ES-I3 (cell line): ENCODE measurements at regions not wholly inside any gene's neighbourhood (a gene's known extent, or its start where the extent isn't known, plus 50 kb on each side); places are given as distances from the start of the nearest gene placed in this dataset.
"Not testable (repeated sequence)": the region's sequence is repeated elsewhere in the genome, so short reads cannot be mapped to it uniquely, and the experiment has no call there.

Source experiments
- H3K36me3 ChIP-seq: 2 replicates; pipeline ENCODE4 v1.6.1; 2013; ENCODE audit warnings: mild to moderate bottlenecking, low read length, control low read depth, moderate library complexity; ENCODE audit not compliant: insufficient read depth
- H3K4me1 ChIP-seq: 2 replicates; pipeline ENCODE4 v1.6.1; 2013; ENCODE audit warnings: mild to moderate bottlenecking, control low read depth, low read length; ENCODE audit not compliant: insufficient read depth
- H3K9ac ChIP-seq: 2 replicates; pipeline ENCODE4 v1.6.1; 2013; ENCODE audit warnings: low read depth, mild to moderate bottlenecking, low read length, moderate library complexity
- H3K9me3 ChIP-seq: 2 replicates; pipeline ENCODE4 v1.6.1; 2013; ENCODE audit warnings: mild to moderate bottlenecking, low read length, moderate library complexity; ENCODE audit not compliant: control insufficient read depth, insufficient read depth

DNA sequence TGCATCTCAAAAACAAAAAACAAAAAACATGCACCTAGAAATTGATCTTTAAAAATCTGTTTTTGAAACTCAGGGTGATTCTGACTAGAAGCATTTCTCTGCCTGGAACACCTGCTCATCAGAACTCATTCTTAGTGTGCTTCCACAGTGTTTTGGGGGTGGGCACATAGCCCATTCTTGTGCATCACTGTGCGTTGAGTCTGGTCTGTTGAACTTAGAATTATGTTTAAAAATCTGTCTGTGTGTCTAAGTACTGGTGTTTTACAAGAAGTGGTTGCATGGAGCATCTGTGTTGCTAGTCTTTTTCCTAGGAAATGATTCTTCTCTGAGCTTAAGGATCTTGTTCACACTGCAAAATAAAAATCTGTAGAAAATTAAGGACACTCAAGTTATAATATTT is 264.5 kb downstream of the SOX4 start:
- H3K9ac ChIP-seq: no peak overlapping the region

GRCh38 chr6:21859193-21859735 is 265.7 kb downstream of the SOX4 start:
- Histone ChIP-seq H3K9ac (no peak overlapping the region), H3K4me1 (peaks cover 4% of the 10 kb centered on the region; the same call in 1 of the 2 replicates), H3K36me3 (peaks cover 7% of the 10 kb centered on the region), H3K9me3 (no peaks in the 10 kb centered on the region)

More for the DNA sequence above, 264.5 kb downstream of the SOX4 start:
- H3K36me3 ChIP-seq: peaks cover 7% of the 10 kb centered on the region
- H3K4me1 ChIP-seq: peaks cover 4% of the 10 kb centered on the region; the same call in 1 of the 2 replicates
- no peaks in the 10 kb centered on the region for H3K9me3 ChIP-seq

DNA sequence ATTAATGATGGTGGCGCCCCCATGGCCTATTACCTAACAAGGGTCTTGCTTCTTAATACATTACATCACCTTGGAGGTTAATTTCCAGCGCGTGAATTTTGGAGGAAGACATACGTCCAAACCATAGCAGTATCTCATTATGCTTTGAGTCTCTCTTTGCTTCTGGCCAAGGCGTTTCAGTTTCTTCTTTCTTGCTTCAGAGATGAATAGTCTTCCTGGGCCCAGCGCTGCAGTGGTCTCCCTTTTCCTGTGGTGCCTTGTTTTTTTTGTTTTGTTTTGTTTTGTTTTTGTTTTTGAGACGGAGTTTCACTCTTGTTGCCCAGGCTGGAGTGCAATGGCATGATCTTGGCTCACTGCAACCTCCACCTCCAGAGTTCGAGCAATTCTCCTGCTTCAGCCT is 268.4 kb downstream of the SOX4 start:
- Histone ChIP-seq H3K9ac (no peak overlapping the region), H3K9me3 (no peaks in the 10 kb centered on the region), H3K36me3 (no peaks in the 10 kb centered on the region), H3K4me1 (no peaks in the 10 kb centered on the region)

DNA sequence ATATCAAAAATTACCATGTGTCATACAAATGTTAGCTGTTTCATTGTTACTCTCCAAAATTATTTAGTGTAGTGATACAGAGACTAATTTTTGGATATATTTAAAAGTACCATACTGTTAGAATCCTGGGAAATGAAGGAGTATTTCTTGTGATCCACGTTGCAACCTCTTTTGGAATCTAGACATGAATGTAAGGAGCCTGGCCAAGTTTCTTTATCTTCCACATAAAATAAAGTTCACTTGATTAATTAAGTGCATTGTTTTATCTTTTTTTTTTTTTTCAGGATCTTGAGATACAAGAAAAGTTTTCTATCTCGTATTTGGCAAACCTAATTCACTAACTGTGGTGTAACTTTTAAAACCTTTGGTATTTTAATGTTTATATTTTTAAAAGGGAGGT is 270.7 kb downstream of the SOX4 start:
- H3K4me1 ChIP-seq: no peaks in the 10 kb centered on the region
- H3K9ac ChIP-seq: no peak overlapping the region
- H3K36me3 ChIP-seq: no peaks in the 10 kb centered on the region
- H3K9me3 ChIP-seq: no peaks in the 10 kb centered on the region

- no peaks in the 10 kb centered on the region for H3K9me3 ChIP-seq
- no peak overlapping the region for H3K9ac ChIP-seq
- H3K4me1 ChIP-seq: peaks cover 5% of the 10 kb centered on the region; the same call in 1 of the 2 replicates
- no peaks in the 10 kb centered on the region for H3K36me3 ChIP-seq
These were observed 274.7 kb downstream of the SOX4 start for GRCh38 chr6:21868226-21868625.

DNA sequence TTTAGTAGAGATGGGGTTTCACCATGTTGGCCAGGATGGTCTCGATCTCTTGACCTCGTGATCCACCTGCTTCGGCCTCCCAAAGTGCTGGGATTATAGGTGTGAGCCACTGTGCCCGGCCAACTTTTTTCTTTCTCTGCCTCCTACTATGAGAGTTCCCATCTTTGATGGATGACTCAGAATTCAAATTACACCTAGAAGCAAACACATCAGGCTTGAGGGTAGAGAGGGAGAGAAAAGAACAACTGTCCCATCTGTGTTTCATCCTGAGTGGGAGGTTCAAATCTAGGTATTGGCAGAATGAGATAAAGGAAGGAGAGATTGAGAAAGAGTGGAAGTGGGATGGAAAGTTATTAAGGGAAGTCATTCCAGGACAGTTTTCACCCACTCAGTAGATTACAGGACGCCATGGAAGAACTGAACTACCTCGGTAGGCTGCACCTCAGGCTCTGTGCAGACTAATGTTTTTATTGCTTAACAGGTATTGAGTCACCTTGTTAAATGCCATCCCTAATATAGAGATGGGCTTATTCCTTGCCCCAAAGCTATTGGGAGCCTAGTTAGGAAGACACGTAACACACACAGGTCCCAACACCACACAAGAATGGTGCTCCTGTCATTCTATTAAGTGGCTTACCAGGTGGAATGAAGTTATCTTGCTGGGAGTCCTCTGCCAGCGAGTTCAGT is 275.7 kb downstream of the SOX4 start:
- H3K4me1 ChIP-seq: peaks cover 5% of the 10 kb centered on the region; the same call in 1 of the 2 replicates
- H3K36me3 ChIP-seq: no peaks in the 10 kb centered on the region
- H3K9ac ChIP-seq: no peak overlapping the region
- H3K9me3 ChIP-seq: no peaks in the 10 kb centered on the region

- Histone ChIP-seq H3K9ac (no peak overlapping the region), H3K4me1 (peaks cover 5% of the 10 kb centered on the region; the same call in 1 of the 2 replicates), H3K9me3 (no peaks in the 10 kb centered on the region), H3K36me3 (peaks cover 4% of the 10 kb centered on the region)
These were observed 276.7 kb downstream of the SOX4 start for GRCh38 chr6:21870076-21870730.

DNA sequence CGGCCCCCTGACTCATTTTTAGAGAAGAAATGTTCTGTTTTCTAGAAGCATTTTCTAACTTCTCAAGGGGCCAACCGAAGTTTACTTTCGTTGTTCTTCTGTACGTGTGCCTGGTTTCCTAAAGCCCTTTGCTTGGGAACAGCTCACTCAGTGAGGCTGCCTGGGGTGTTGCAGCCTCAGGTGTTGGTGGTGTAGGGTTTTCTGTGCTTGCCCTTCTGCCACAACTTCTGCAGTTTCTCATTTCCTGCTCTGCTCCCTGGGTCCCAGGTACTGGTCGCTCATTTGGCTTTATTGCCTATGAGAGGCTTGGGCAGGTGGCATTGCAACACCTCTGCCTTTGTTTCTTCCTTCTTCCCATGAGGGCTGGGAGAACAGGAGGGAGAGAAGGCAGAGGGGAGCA is 278.3 kb downstream of the SOX4 start:
- Histone ChIP-seq H3K9me3 (no peaks in the 10 kb centered on the region), H3K4me1 (peaks cover 5% of the 10 kb centered on the region; the same call in 1 of the 2 replicates)

DNA sequence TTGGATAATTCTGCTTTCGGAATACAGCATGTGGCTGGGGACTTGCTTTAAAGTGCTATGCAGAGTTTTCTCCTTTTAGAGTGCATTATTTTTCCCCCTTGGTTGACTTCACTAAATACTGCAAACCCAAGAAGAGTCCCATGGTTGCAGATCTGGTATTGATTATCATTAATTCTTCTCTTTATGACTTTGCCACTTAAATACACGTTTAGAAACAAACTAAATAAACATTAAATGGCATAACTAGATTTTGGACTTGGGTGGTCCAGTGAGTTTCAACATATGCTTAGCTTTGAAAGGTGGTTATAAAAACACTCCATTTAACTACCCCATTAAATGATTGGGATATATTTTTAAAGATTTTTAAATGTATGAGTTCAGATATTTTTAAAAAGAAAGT is 279.2 kb downstream of the SOX4 start:
- H3K9ac ChIP-seq: no peak overlapping the region
- H3K4me1 ChIP-seq: peaks cover 5% of the 10 kb centered on the region; the same call in 1 of the 2 replicates
- H3K36me3 ChIP-seq: peaks cover 4% of the 10 kb centered on the region
- H3K9me3 ChIP-seq: no peaks in the 10 kb centered on the region

More for the DNA sequence above, 278.3 kb downstream of the SOX4 start:
- Histone ChIP-seq H3K9ac (no peak overlapping the region), H3K36me3 (peaks cover 4% of the 10 kb centered on the region)

GRCh38 chr6:21873562-21873961 is 280.0 kb downstream of the SOX4 start:
- H3K4me1 ChIP-seq: peaks cover 5% of the 10 kb centered on the region; the same call in 1 of the 2 replicates
- no peaks in the 10 kb centered on the region for H3K9me3 ChIP-seq
- peaks cover 4% of the 10 kb centered on the region for H3K36me3 ChIP-seq
- no peak overlapping the region for H3K9ac ChIP-seq

DNA sequence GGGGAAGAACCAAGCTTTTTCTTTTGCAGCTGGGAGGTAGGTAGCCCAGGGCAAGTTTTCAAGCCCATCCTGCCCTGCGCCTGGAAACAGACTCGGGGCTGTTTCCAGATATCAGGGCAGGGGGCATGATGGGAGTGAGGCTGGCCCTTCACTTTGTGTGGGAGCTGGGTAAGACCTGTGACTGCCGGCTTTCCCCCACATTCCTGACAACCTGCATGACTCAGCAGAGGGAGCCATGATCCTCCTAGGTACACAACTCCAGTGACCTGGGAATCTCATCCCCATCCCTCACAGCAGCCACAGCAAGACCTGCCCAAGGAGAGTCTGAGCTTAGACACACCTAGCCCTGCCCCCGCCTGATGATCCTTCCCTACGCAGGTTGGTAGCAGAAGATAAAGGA is 280.8 kb downstream of the SOX4 start:
- Histone ChIP-seq H3K4me1 (peaks cover 5% of the 10 kb centered on the region; the same call in 1 of the 2 replicates), H3K9me3 (no peaks in the 10 kb centered on the region), H3K36me3 (peaks cover 4% of the 10 kb centered on the region), H3K9ac (no peak overlapping the region)

DNA sequence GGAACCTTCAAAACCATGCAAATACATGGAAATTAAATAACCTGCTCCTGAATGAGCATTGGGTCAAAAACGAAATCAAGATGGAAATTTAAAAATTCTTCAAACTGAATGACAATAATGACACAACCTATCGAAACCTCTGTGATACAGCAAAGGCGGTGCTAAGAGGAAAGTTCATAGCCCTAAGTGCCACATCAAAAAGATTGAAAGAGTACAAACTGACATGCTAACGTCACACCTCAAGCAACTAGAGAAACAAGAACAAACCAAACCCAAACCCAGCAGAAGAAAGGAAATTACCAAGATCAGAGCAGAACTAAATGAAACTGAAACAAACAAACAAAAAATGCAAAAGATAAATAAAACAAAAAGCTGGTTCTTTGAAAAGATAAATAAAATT is 283.5 kb downstream of the SOX4 start:
- H3K36me3 ChIP-seq, H3K9ac ChIP-seq, H3K4me1 ChIP-seq, H3K9me3 ChIP-seq: not testable (repeated sequence)

GRCh38 chr6:21880249-21880648 is 286.7 kb downstream of the SOX4 start:
- not testable (repeated sequence) for H3K36me3 ChIP-seq, H3K9me3 ChIP-seq, H3K4me1 ChIP-seq, H3K9ac ChIP-seq

DNA sequence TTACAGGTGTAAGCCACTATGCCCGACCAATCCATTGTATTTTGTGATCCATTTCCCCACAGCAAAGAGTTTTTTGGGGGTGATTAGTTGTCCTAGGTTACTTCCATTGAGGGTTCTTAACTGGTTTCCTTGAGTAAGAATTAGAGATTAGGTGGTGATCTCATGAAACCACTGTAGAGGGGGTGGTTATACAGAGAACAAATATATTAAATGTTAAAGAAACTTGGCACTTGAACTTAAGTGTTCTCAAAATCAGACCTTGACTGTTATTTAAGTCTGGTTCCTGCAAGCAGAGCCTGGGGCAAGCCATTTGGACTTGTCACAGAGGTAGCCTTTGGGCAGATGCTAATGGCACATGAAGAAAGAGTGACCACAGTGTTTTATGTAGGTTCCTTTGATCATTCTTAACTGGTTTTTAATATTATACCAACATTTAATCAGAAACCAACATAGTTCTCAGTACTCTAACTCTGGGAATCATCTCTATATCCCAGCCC is 288.5 kb downstream of the SOX4 start:
- Histone ChIP-seq H3K9me3 (no peaks in the 10 kb centered on the region), H3K36me3 (no peaks in the 10 kb centered on the region; the same call in none of the 2 replicates), H3K4me1 (peaks cover 8% of the 10 kb centered on the region), H3K9ac (no peak overlapping the region)
